ENCODE measurements at regions not wholly inside any gene's neighbourhood (a gene's known extent, or its start where the extent isn't known, plus 50 kb on each side); places are given as distances from the start of the nearest gene placed in this dataset.
A peak's percentile ranks its signal among the peaks of the same experiment; 100 is the strongest.

GRCh38 chr20:63085151-63085861 lies 78.5 kb upstream of the BHLHE23 start (continued):
- TF ChIP-seq SALL1 (CRISPR knock-in tag; IDR thresholded peaks at IDR 0.05) (peak; percentile 11; the same call in 1 of the 2 replicates), SYNCRIP (IDR thresholded peaks at IDR 0.05; ENCODE audit: insufficient read depth, low read depth, low read length) (no peak), TBX2 (CRISPR knock-in tag; IDR thresholded peaks at IDR 0.05; ENCODE audit: borderline replicate concordance) (0 out of 2 replicates have a peak, but pooled peaks have one; percentile 18), ZNF747 (CRISPR knock-in tag; IDR thresholded peaks at IDR 0.05; ENCODE audit: borderline replicate concordance) (0 out of 2 replicates have a peak, but pooled peaks have one; percentile 31), CREB1 (IDR thresholded peaks at IDR 0.05) (peak; percentile 64), CREB1 (CRISPR knock-in tag; IDR thresholded peaks at IDR 0.05) (no peak), ZSCAN31 (CRISPR knock-in tag; IDR thresholded peaks at IDR 0.05; ENCODE audit: low read depth) (peak; percentile 39; the same call in 1 of the 2 replicates), GABPB1 (CRISPR knock-in tag; IDR thresholded peaks at IDR 0.05) (peak; percentile 20; the same call in 1 of the 2 replicates), ZNF629 (CRISPR knock-in tag; conservative IDR thresholded peaks at IDR 0.05) (no peak), RBAK (CRISPR knock-in tag; IDR thresholded peaks at IDR 0.05) (no peak), ZUFSP (CRISPR knock-in tag; IDR thresholded peaks at IDR 0.05; ENCODE audit: borderline replicate concordance) (no peak), ZNF280B (CRISPR knock-in tag; IDR thresholded peaks at IDR 0.05; ENCODE audit: borderline replicate concordance) (peak; percentile 69; the same call in 1 of the 2 replicates), NFYB (CRISPR knock-in tag; IDR thresholded peaks at IDR 0.05) (no peak), ZFP36 (IDR thresholded peaks at IDR 0.05; ENCODE audit: borderline replicate concordance, low read depth, low read length, partially characterized antibody) (no peak), BATF2 (CRISPR knock-in tag; IDR thresholded peaks at IDR 0.05) (no peak), EZH2 (conservative IDR thresholded peaks at IDR 0.05; ENCODE audit: low read depth, low read length) (peak; percentile 91), ZNF572 (CRISPR knock-in tag; IDR thresholded peaks at IDR 0.05) (no peak), ZBTB33 (CRISPR knock-in tag; IDR thresholded peaks at IDR 0.05) (peak; percentile 97), RAD21 (CRISPR knock-in tag; IDR thresholded peaks at IDR 0.05) (no peak), ATF7 (IDR thresholded peaks at IDR 0.05) (peak; percentile 65), ATF7 (CRISPR knock-in tag; IDR thresholded peaks at IDR 0.05) (no peak)

All from HepG2 (cell line).